ENCODE measurements at regions not wholly inside any gene's neighbourhood (a gene's known extent, or its start where the extent isn't known, plus 50 kb on each side); places are given as distances from the start of the nearest gene placed in this dataset.
"Not testable (repeated sequence)": the region's sequence is repeated elsewhere in the genome, so short reads cannot be mapped to it uniquely, and the experiment has no call there.

- Histone ChIP-seq H3K27ac (no peak overlapping the region), H3K36me3 (no peaks in the 10 kb centered on the region), H3K27me3 (no peaks in the 10 kb centered on the region), H3K4me1 (no peaks in the 10 kb centered on the region), H3K4me3 (no peak overlapping the region), H3K9me3 (no peaks in the 10 kb centered on the region)
- DNase-seq (ENCODE audit: extremely low spot score in 2 of 2), result no peak
- intact Hi-C loops (cut with DNase I), result no loop called here
- TF ChIP-seq, protein P1, sequence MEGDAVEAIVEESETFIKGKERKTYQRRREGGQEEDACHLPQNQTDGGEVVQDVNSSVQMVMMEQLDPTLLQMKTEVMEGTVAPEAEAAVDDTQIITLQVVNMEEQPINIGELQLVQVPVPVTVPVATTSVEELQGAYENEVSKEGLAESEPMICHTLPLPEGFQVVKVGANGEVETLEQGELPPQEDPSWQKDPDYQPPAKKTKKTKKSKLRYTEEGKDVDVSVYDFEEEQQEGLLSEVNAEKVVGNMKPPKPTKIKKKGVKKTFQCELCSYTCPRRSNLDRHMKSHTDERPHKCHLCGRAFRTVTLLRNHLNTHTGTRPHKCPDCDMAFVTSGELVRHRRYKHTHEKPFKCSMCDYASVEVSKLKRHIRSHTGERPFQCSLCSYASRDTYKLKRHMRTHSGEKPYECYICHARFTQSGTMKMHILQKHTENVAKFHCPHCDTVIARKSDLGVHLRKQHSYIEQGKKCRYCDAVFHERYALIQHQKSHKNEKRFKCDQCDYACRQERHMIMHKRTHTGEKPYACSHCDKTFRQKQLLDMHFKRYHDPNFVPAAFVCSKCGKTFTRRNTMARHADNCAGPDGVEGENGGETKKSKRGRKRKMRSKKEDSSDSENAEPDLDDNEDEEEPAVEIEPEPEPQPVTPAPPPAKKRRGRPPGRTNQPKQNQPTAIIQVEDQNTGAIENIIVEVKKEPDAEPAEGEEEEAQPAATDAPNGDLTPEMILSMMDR (IDR thresholded peaks at IDR 0.05), result no peak
- TF ChIP-seq POLR2A (IDR thresholded peaks at IDR 0.05), result no peak
- no peak for TF ChIP-seq POLR2AphosphoS5 (IDR thresholded peaks at IDR 0.05; ENCODE audit: insufficient read depth in 1 of 2, low read depth in 1 of 2)
Measured at GRCh38 chr7:15073301-15073700, 170.8 kb upstream of the DGKB start.

- no peak overlapping the region for H3K4me3 ChIP-seq
- H3K27me3 ChIP-seq, result no peaks in the 10 kb centered on the region
- TF ChIP-seq POLR2A (IDR thresholded peaks at IDR 0.05) (no peak), POLR2AphosphoS5 (IDR thresholded peaks at IDR 0.05; ENCODE audit: insufficient read depth in 1 of 2, low read depth in 1 of 2) (no peak)
- TF ChIP-seq, protein P1 (IDR thresholded peaks at IDR 0.05), result no peak
- no peak for DNase-seq (ENCODE audit: extremely low spot score in 2 of 2)
- no peaks in the 10 kb centered on the region for H3K4me1 ChIP-seq
- no peaks in the 10 kb centered on the region for H3K9me3 ChIP-seq
- no peaks in the 10 kb centered on the region for H3K36me3 ChIP-seq
- intact Hi-C loops (cut with DNase I), result no loop called here
- H3K27ac ChIP-seq, result no peak overlapping the region
Measured at GRCh38 chr7:15068324-15068723, 165.8 kb upstream of the DGKB start.

DNA sequence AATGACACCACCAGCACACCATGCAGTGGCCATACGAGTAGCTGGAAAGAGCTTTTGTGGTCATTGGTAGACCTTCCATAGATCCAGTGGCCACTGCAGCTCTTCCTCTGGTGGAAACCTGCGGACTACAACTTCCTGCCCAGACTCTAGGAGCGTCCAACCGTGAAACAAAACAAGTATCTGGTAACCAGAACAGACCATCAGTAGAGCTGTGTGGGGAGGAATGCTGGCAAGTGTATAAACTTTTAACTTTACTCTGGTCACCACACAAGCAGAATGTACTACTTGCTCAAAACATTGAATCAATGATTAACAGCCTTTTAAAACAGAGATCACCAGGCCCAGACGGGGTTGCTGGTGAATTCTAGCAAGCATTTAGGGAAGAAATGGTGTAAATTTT is 154.7 kb upstream of the DGKB start:
- no peaks in the 10 kb centered on the region for H3K27me3 ChIP-seq
- TF ChIP-seq POLR2AphosphoS5 (IDR thresholded peaks at IDR 0.05; ENCODE audit: insufficient read depth in 1 of 2, low read depth in 1 of 2), result no peak
- no peak for TF ChIP-seq POLR2A (IDR thresholded peaks at IDR 0.05)
- TF ChIP-seq, protein P1 (IDR thresholded peaks at IDR 0.05), result no peak
- H3K36me3 ChIP-seq, result no peaks in the 10 kb centered on the region
- no peak overlapping the region for H3K27ac ChIP-seq
- H3K4me3 ChIP-seq, result no peak overlapping the region
- no peak for DNase-seq (ENCODE audit: extremely low spot score in 2 of 2)
- intact Hi-C loops (cut with DNase I), result no loop called here
- H3K9me3 ChIP-seq, result no peaks in the 10 kb centered on the region
- H3K4me1 ChIP-seq, result no peaks in the 10 kb centered on the region

- H3K4me1 ChIP-seq; H3K9me3 ChIP-seq; H3K27ac ChIP-seq; H3K4me3 ChIP-seq; DNase-seq (ENCODE audit: extremely low spot score in 2 of 2); H3K27me3 ChIP-seq; H3K36me3 ChIP-seq: not testable (repeated sequence)
- intact Hi-C loops (cut with DNase I), result loop anchor here (5.0 kb wide), 1 partner anchor 1952 kb away; no protein-coding TSS in a partner anchor
Measured at GRCh38 chr7:15054304-15054703, 151.8 kb upstream of the DGKB start.

DNA sequence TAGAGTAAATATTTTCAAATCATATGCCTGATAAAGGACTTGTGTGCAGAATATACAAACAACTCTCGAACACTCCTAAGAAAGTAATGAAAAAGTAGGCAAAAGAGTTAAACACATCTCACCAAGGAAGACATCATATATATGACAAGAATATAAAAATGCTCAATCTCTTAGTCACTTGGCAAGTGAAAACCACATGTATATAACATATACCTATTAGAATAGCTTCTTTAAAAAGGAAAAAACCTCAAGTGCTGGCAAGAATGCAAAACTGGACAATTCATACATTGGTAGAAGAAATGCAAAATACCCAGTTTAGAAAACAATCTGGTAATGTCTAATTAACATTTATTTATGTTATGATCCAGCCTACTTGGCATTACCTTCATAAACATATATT is 146.6 kb upstream of the DGKB start:
- intact Hi-C loops (cut with DNase I), result no loop called here
- H3K4me1 ChIP-seq, result no peaks in the 10 kb centered on the region
- no peak for DNase-seq (ENCODE audit: extremely low spot score in 2 of 2)
- no peaks in the 10 kb centered on the region for H3K36me3 ChIP-seq
- H3K27me3 ChIP-seq, result no peaks in the 10 kb centered on the region
- no peak overlapping the region for H3K4me3 ChIP-seq
- TF ChIP-seq POLR2A (IDR thresholded peaks at IDR 0.05) (no peak), POLR2AphosphoS5 (IDR thresholded peaks at IDR 0.05; ENCODE audit: insufficient read depth in 1 of 2, low read depth in 1 of 2) (no peak)
- TF ChIP-seq, protein P1 (IDR thresholded peaks at IDR 0.05), result no peak
- no peaks in the 10 kb centered on the region for H3K9me3 ChIP-seq
- H3K27ac ChIP-seq, result no peak overlapping the region

DNA sequence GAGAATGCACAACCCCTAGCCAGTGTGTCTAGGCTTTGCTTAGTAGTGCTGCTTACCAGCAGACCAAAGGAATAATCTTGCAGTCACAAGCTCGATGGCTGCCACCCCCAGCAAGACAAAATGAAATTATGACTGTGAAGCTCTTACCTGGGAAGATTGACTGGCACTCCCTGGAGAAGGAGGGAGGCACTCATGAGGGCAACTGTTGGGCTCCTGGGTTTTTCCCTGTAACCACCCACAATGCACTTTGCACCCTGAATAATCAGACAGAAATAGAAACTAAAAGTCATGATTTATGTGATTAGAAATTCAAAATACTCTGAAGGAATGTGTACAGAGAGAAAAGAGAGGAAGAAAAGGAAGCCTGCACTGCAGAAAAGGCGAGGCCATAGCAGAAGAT is 144.3 kb upstream of the DGKB start:
- Histone ChIP-seq H3K4me1 (no peaks in the 10 kb centered on the region), H3K27me3 (no peaks in the 10 kb centered on the region), H3K36me3 (no peaks in the 10 kb centered on the region), H3K9me3 (no peaks in the 10 kb centered on the region), H3K27ac (no peak overlapping the region), H3K4me3 (no peak overlapping the region)
- TF ChIP-seq POLR2A (IDR thresholded peaks at IDR 0.05), result no peak
- no peak for TF ChIP-seq POLR2AphosphoS5 (IDR thresholded peaks at IDR 0.05; ENCODE audit: insufficient read depth in 1 of 2, low read depth in 1 of 2)
- TF ChIP-seq, protein P1 (IDR thresholded peaks at IDR 0.05), result no peak
- intact Hi-C loops (cut with DNase I), result no loop called here
- DNase-seq (ENCODE audit: extremely low spot score in 2 of 2), result no peak

Measured in vagina (tissue), 2 donors.